Mesendoderm (in vitro differentiated cells): ENCODE measurements at regions not wholly inside any gene's neighbourhood (a gene's known extent, or its start where the extent isn't known, plus 50 kb on each side); places are given as distances from the start of the nearest gene placed in this dataset.

Source experiments
- DNase-seq: peaks from one replicate; pipeline ENCODE4 v3.0.0; 2013
- H2AK5ac ChIP-seq: 2 replicates; pipeline ENCODE4 v1.6.1; 2013; ENCODE audit warnings: low read length, inconsistent platforms
- H2BK120ac ChIP-seq: 2 replicates; pipeline ENCODE4 v1.6.1; 2013; ENCODE audit warnings: low read depth, mild to moderate bottlenecking, low read length, moderate library complexity, mixed read lengths
- H2BK15ac ChIP-seq: replicated peaks from 2 replicates; pipeline ENCODE4 v1.6.1; 2013; ENCODE audit warnings: low read depth, mild to moderate bottlenecking, moderate library complexity
- H2BK5ac ChIP-seq: 2 replicates; pipeline ENCODE4 v1.6.1; 2013; ENCODE audit warnings: low read length, inconsistent platforms
- H3K18ac ChIP-seq: 2 replicates; pipeline ENCODE4 v1.6.1; 2013; ENCODE audit warnings: mild to moderate bottlenecking, low read length, mixed read lengths
- H3K23ac ChIP-seq: one replicate; pipeline ENCODE4 v1.6.1; 2013; ENCODE audit warnings: low read length
- H3K27ac ChIP-seq: 2 replicates; pipeline ENCODE4 v1.5.1; 2013; ENCODE audit warnings: low read depth, mild to moderate bottlenecking, inconsistent platforms, low read length, moderate library complexity
- H3K27me3 ChIP-seq: 2 replicates; pipeline ENCODE4 v1.6.1; 2013; ENCODE audit warnings: low read length, control low read depth, mild to moderate bottlenecking, inconsistent platforms; ENCODE audit not compliant: insufficient read depth, poor library complexity
- H3K36me3 ChIP-seq: 2 replicates; pipeline ENCODE4 v1.6.1; 2013; ENCODE audit warnings: low read length, inconsistent platforms; ENCODE audit not compliant: control insufficient read depth, insufficient read depth
- H3K4ac ChIP-seq: one replicate; pipeline ENCODE4 v1.6.1; 2013; ENCODE audit warnings: low read depth, mild to moderate bottlenecking, low read length, moderate library complexity
- H3K4me1 ChIP-seq: 2 replicates; pipeline ENCODE4 v1.6.1; 2013; ENCODE audit warnings: low read depth, low read length, inconsistent platforms; ENCODE audit not compliant: control insufficient read depth
- H3K4me2 ChIP-seq: 2 replicates; pipeline ENCODE4 v1.6.1; 2013; ENCODE audit warnings: low read length
- H3K4me3 ChIP-seq: 2 replicates; pipeline ENCODE4 v1.5.1; 2013; ENCODE audit warnings: mild to moderate bottlenecking, low read length
- H3K56ac ChIP-seq: one replicate; pipeline ENCODE4 v1.6.1; 2013; ENCODE audit warnings: low read length
- H3K79me1 ChIP-seq: 2 replicates; pipeline ENCODE4 v1.6.1; 2013; ENCODE audit warnings: low read length, inconsistent platforms
- H3K79me2 ChIP-seq: 2 replicates; pipeline ENCODE4 v1.6.1; 2013; ENCODE audit warnings: mild to moderate bottlenecking, low read length; ENCODE audit not compliant: control insufficient read depth, insufficient read depth
- H3K9ac ChIP-seq: 2 replicates; pipeline ENCODE4 v1.6.1; 2013; ENCODE audit warnings: low read length, inconsistent platforms
- H4K5ac ChIP-seq: one replicate; pipeline ENCODE4 v1.6.1; 2013; ENCODE audit warnings: low read length
- H4K8ac ChIP-seq: one replicate; pipeline ENCODE4 v1.6.1; 2013; ENCODE audit warnings: low read depth, mild to moderate bottlenecking, control low read depth, low read length, moderate library complexity
- WGBS: extraction: QIAGEN DNeasy Blood & Tissue Kit; methylation state at CpG from one replicate; pipeline ENCODE4 v1.1.7; 2013; ENCODE audit warnings: low lambda C conversion rate, missing lambda C conversion rate; ENCODE audit not compliant: insufficient coverage; ENCODE audit errors: extremely low coverage; 5-methylcytosine and 5-hydroxymethylcytosine counted together

DNA sequence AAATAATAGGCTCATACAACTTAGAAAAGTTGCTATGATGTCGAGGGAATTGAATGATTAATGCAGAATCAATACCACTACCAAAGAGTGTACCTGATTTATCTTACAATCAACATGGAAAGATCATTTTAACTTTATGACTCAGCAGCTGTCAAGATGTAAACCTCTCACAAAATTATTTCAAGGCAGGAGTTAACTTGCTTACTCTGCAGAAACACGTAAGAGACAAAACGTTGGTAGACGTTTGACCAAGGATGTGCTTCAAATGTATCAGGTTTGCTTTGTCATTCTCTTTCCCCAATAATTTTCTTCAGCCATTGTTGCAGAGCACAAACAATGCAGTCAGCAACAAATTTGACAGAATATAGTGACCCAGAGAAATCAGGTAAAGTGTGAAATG, 415.8 kb upstream of the KIF2B start:
- no peak overlapping the region for H3K23ac ChIP-seq
- H2AK5ac ChIP-seq = no peak overlapping the region
- no peak overlapping the region for H2BK15ac ChIP-seq
- H3K4me2 ChIP-seq = no peak overlapping the region
- no peak overlapping the region for H3K18ac ChIP-seq
- H4K5ac ChIP-seq = no peak overlapping the region
- no peaks in the 10 kb centered on the region for H3K27me3 ChIP-seq
- H2BK120ac ChIP-seq = no peak overlapping the region
- no peaks in the 10 kb centered on the region for H3K36me3 ChIP-seq
- no CpG with 5 or more reads among the region's 4 CpGs for WGBS
- H2BK5ac ChIP-seq = no peak overlapping the region
- H3K27ac ChIP-seq = no peak overlapping the region
- no peaks in the 10 kb centered on the region for H3K79me2 ChIP-seq
- H3K9ac ChIP-seq = no peak overlapping the region
- no peak overlapping the region for H3K56ac ChIP-seq
- no peak for DNase-seq
- H4K8ac ChIP-seq = no peak overlapping the region
- no peaks in the 10 kb centered on the region for H3K4me1 ChIP-seq
- no peak overlapping the region for H3K4me3 ChIP-seq
- no peak overlapping the region for H3K4ac ChIP-seq
- no peaks in the 10 kb centered on the region for H3K79me1 ChIP-seq

DNA sequence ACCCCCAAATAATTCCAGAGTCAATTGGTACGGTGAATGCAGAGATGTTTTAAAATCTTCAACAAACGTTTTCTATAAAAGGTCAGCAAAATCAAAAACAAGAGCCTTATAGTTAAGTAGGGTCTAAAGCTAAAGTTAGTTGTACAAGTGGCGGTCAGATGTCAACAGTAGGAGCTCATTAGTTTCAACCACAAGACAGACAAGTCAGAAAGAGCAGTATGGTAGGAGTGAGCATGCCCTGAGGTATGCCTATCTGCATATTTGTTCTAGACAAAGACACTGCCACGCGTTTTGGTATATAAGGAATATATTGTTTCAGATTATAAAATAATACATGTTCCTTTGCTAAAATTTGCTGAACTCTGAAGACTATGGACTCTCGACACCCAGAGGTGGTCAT, 431.5 kb upstream of the KIF2B start:
- DNase-seq = no peak
- no peak overlapping the region for H3K23ac ChIP-seq
- no CpG with 5 or more reads among the region's 6 CpGs for WGBS

DNA sequence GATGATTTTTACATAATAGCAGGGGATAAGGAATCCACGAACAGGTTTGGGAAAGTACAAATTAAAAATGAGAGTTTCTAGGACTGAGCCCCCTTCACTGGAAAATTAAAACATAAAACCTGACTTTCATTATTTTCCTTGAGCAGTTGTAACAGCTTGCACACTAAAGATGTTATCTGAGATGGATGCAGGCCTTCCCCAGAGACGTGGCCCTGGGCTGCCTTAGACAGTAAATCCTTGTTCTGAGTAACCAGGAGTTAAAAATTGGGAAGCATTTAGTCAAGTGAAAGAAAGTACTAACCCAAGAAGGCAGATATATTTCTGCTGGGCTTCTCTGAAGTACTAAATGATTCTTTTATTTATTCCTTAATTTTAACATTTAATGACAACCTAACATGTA, 432.2 kb upstream of the KIF2B start:
- Histone ChIP-seq H2BK15ac (no peak overlapping the region), H4K8ac (no peak overlapping the region), H3K18ac (no peak overlapping the region), H3K4ac (no peak overlapping the region), H3K4me2 (no peak overlapping the region), H3K79me2 (no peaks in the 10 kb centered on the region), H3K56ac (no peak overlapping the region), H3K9ac (no peak overlapping the region), H3K36me3 (no peaks in the 10 kb centered on the region), H3K23ac (no peak overlapping the region), H3K4me1 (no peaks in the 10 kb centered on the region), H3K4me3 (no peak overlapping the region), H2BK5ac (no peak overlapping the region), H2BK120ac (no peak overlapping the region), H3K27me3 (no peaks in the 10 kb centered on the region), H2AK5ac (no peak overlapping the region), H4K5ac (no peak overlapping the region), H3K79me1 (no peaks in the 10 kb centered on the region), H3K27ac (no peak overlapping the region)
- no CpG with 5 or more reads among the region's 2 CpGs for WGBS
- DNase-seq = no peak

More for the DNA sequence above, 431.5 kb upstream of the KIF2B start:
- no peak overlapping the region for H2BK15ac ChIP-seq
- no peak overlapping the region for H2BK120ac ChIP-seq
- no peak overlapping the region for H3K4me2 ChIP-seq
- no peak overlapping the region for H2AK5ac ChIP-seq
- H4K8ac ChIP-seq = no peak overlapping the region
- H3K4ac ChIP-seq = no peak overlapping the region
- H3K4me3 ChIP-seq = no peak overlapping the region
- H3K27me3 ChIP-seq = no peaks in the 10 kb centered on the region
- H3K79me1 ChIP-seq = no peaks in the 10 kb centered on the region
- H3K4me1 ChIP-seq = no peaks in the 10 kb centered on the region
- no peaks in the 10 kb centered on the region for H3K79me2 ChIP-seq
- H4K5ac ChIP-seq = no peak overlapping the region
- no peak overlapping the region for H3K27ac ChIP-seq
- no peaks in the 10 kb centered on the region for H3K36me3 ChIP-seq
- H3K18ac ChIP-seq = no peak overlapping the region
- no peak overlapping the region for H3K56ac ChIP-seq
- no peak overlapping the region for H2BK5ac ChIP-seq
- no peak overlapping the region for H3K9ac ChIP-seq

DNA sequence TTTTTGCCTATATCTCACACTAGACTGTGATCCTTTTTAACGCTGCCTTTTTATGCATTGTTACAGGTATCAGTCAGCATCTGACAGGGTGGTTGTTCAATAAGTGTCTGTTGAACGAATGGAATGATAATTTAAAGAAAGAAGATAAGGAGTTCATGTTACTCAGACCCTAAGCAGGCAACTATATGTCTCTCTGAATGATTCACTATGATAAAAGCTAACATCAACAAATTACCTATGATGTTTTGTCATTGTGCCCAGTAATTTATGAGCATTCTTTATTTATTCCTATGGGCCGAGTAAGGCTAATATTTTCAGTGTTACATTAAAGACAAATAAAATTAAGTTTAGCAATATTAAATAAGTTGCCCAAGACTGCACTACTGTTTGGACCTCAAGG, 435.0 kb upstream of the KIF2B start:
- Histone ChIP-seq H3K36me3 (no peaks in the 10 kb centered on the region), H3K27ac (no peak overlapping the region), H3K4ac (no peak overlapping the region), H3K27me3 (no peaks in the 10 kb centered on the region), H3K56ac (no peak overlapping the region), H2BK15ac (no peak overlapping the region), H2BK5ac (no peak overlapping the region), H2AK5ac (no peak overlapping the region), H3K79me1 (no peaks in the 10 kb centered on the region), H3K4me3 (no peak overlapping the region), H3K4me1 (no peaks in the 10 kb centered on the region), H3K9ac (no peak overlapping the region), H4K8ac (no peak overlapping the region), H4K5ac (no peak overlapping the region), H3K18ac (no peak overlapping the region), H3K4me2 (no peak overlapping the region), H3K79me2 (no peaks in the 10 kb centered on the region), H3K23ac (no peak overlapping the region), H2BK120ac (no peak overlapping the region)
- DNase-seq = no peak
- no CpG with 5 or more reads among the region's 3 CpGs for WGBS

DNA sequence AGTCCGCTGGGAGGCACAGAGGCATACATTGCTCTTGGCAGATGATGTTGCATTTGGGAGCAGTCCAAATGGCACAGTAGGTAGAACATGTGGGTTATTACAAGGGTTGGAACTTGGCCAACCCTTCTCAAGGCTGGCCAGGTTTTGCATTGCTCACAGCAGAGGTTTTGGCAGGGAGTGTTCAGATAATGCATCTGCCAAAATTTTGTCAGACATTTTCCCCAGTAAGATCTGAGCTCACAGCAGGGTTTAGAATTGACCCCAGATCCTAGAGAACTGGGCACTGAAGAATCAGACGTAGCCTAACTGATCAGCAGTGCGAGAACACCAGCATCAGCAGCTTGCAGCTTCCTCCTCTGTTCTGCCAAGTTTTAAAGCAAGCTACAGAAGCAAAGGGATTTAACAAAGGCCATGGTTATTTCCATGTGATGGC, 468.8 kb upstream of the KIF2B start:
- no peak overlapping the region for H3K23ac ChIP-seq
- no peak overlapping the region for H4K8ac ChIP-seq
- H3K27ac ChIP-seq = no peak overlapping the region
- no peak for DNase-seq
- no peaks in the 10 kb centered on the region for H3K79me2 ChIP-seq
- no peak overlapping the region for H3K56ac ChIP-seq
- no peaks in the 10 kb centered on the region for H3K27me3 ChIP-seq
- no peak overlapping the region for H3K9ac ChIP-seq
- H3K4me3 ChIP-seq = no peak overlapping the region
- H3K4ac ChIP-seq = no peak overlapping the region
- no peak overlapping the region for H4K5ac ChIP-seq
- H3K36me3 ChIP-seq = no peaks in the 10 kb centered on the region
- no peak overlapping the region for H2BK5ac ChIP-seq
- H2BK15ac ChIP-seq = no peak overlapping the region
- H2BK120ac ChIP-seq = no peak overlapping the region
- no peaks in the 10 kb centered on the region for H3K79me1 ChIP-seq
- H3K4me2 ChIP-seq = no peak overlapping the region
- H3K18ac ChIP-seq = no peak overlapping the region
- H3K4me1 ChIP-seq = no peaks in the 10 kb centered on the region
- no CpG with 5 or more reads among the region's 3 CpGs for WGBS
- H2AK5ac ChIP-seq = no peak overlapping the region

DNA sequence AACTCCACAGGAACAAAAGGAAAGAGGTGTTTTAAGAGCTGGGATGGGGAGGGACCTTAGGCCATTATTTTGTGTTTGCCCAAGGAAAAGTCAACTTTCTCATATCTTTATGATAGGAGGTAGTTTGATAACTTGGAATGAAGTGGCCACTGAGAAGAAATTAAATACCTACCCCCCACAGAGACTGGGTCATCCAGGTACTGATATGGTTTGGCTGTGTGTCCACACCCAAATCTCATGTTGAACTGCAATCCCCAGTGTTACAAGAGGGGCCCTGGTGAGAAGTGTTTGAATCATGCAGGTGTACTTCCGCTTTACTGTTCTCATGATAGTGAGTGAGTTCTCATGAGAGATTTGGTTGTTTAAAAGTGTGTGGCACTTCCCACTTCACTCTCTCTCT, 477.9 kb upstream of the KIF2B start:
- Histone ChIP-seq H2BK15ac (no peak overlapping the region), H3K9ac (no peak overlapping the region), H3K56ac (no peak overlapping the region), H4K8ac (no peak overlapping the region), H2BK120ac (no peak overlapping the region), H3K4ac (no peak overlapping the region), H3K27me3 (no peaks in the 10 kb centered on the region), H3K23ac (no peak overlapping the region), H3K18ac (no peak overlapping the region), H2AK5ac (no peak overlapping the region), H3K79me2 (no peaks in the 10 kb centered on the region), H3K36me3 (no peaks in the 10 kb centered on the region), H3K27ac (no peak overlapping the region), H3K4me1 (no peaks in the 10 kb centered on the region), H4K5ac (no peak overlapping the region), H3K79me1 (no peaks in the 10 kb centered on the region), H3K4me2 (no peak overlapping the region), H2BK5ac (no peak overlapping the region), H3K4me3 (no peak overlapping the region)
- no peak for DNase-seq
- no CpG with 5 or more reads among the region's 1 CpG for WGBS
